HepG2 (cell line): ENCODE measurements at regions not wholly inside any gene's neighbourhood (a gene's known extent, or its start where the extent isn't known, plus 50 kb on each side); places are given as distances from the start of the nearest gene placed in this dataset.

Experiments
- AGO1 ChIP-seq: fragments of 200-400 bp; formaldehyde crosslinking; IDR thresholded peaks from 2 replicates; pipeline ENCODE4 v1.6.1; 2017; ENCODE audit warnings: mild to moderate bottlenecking, low read depth, low read length, moderate library complexity; ENCODE audit not compliant: poor library complexity, severe bottlenecking
- ARID2 ChIP-seq: sonication (generic); formaldehyde crosslinking; IDR thresholded peaks from 2 replicates; pipeline ENCODE4 v1.8.1; 2022; ENCODE audit warnings: mild to moderate bottlenecking, missing genetic modification reagents, borderline replicate concordance
- HIC2 ChIP-seq: sonication (generic); formaldehyde crosslinking; IDR thresholded peaks from 2 replicates; pipeline ENCODE4 v1.9.0; 2022; ENCODE audit warnings: low read depth, missing genetic modification reagents
- KLF6 ChIP-seq: IDR thresholded peaks from 2 replicates; pipeline ENCODE4 v1.8.0; 2016; ENCODE audit warnings: missing biosample characterization, missing genetic modification reagents
- MEF2D ChIP-seq: sonication (generic); formaldehyde crosslinking; IDR thresholded peaks from 2 replicates; pipeline ENCODE4 v1.5.1; 2020; ENCODE audit warnings: mild to moderate bottlenecking, missing genetic modification reagents
- NCOA2 ChIP-seq: sonication (generic); formaldehyde crosslinking; IDR thresholded peaks from 2 replicates; pipeline ENCODE4 v1.8.0; 2022; ENCODE audit warnings: inconsistent platforms
- PAX8 ChIP-seq: sonication (generic); formaldehyde crosslinking; IDR thresholded peaks from 2 replicates; pipeline ENCODE4 v1.8.0; 2022; ENCODE audit warnings: mild to moderate bottlenecking, missing genetic modification reagents, borderline replicate concordance
- PHF21A ChIP-seq: sonication (generic); formaldehyde crosslinking; IDR thresholded peaks from 2 replicates; pipeline ENCODE4 v1.5.0; 2020; ENCODE audit warnings: mild to moderate bottlenecking, missing genetic modification reagents
- POLR2AphosphoS5 ChIP-seq: IDR thresholded peaks from 2 replicates; pipeline ENCODE4 v1.6.1; 2012; ENCODE audit warnings: low read depth, low read length
- RBAK ChIP-seq: sonication (generic); formaldehyde crosslinking; IDR thresholded peaks from 2 replicates; pipeline ENCODE4 v1.5.1; 2020; ENCODE audit warnings: mild to moderate bottlenecking, missing genetic modification reagents
- REXO4 ChIP-seq: sonication (generic); formaldehyde crosslinking; IDR thresholded peaks from 2 replicates; pipeline ENCODE4 v1.8.0; 2022; ENCODE audit warnings: missing genetic modification reagents, mild to moderate bottlenecking, borderline replicate concordance
- SMYD3 ChIP-seq: sonication (generic); formaldehyde crosslinking; IDR thresholded peaks from 2 replicates; pipeline ENCODE4 v1.8.1; 2023; ENCODE audit warnings: mild to moderate bottlenecking, missing genetic modification reagents
- SNRNP70 ChIP-seq: fragments of 200-400 bp; formaldehyde crosslinking; IDR thresholded peaks from 2 replicates; pipeline ENCODE4 v1.6.1; 2017; ENCODE audit warnings: mild to moderate bottlenecking, low read depth, low read length, moderate library complexity
- ZGPAT ChIP-seq: IDR thresholded peaks from 2 replicates; pipeline ENCODE4 v1.6.1; 2016; ENCODE audit warnings: mild to moderate bottlenecking
- ZNF567 ChIP-seq: sonication (generic); formaldehyde crosslinking; IDR thresholded peaks from 2 replicates; pipeline ENCODE4 v1.8.1; 2023; ENCODE audit warnings: mild to moderate bottlenecking, missing genetic modification reagents, borderline replicate concordance
- ZNF777 ChIP-seq: sonication (generic); formaldehyde crosslinking; IDR thresholded peaks from 2 replicates; pipeline ENCODE4 v1.4.0; 2020; ENCODE audit warnings: missing genetic modification reagents
- ZNF883 ChIP-seq: sonication (generic); formaldehyde crosslinking; IDR thresholded peaks from 2 replicates; pipeline ENCODE4 v1.5.1; 2020; ENCODE audit warnings: mild to moderate bottlenecking, missing genetic modification reagents; ENCODE audit errors: not compliant biosample characterization
- TF ChIP-seq, protein P1 (sequence below): sonication (generic); formaldehyde crosslinking; IDR thresholded peaks from 2 replicates; pipeline ENCODE4 v1.4.0; 2020; ENCODE audit warnings: missing genetic modification reagents
- TF ChIP-seq, protein P2 (sequence below): sonication (generic); formaldehyde crosslinking; IDR thresholded peaks from 2 replicates; pipeline ENCODE4 v1.9.0; 2021; ENCODE audit warnings: mild to moderate bottlenecking, missing genetic modification reagents

- no peak for TF ChIP-seq AGO1
- TF ChIP-seq ZGPAT (CRISPR knock-in tag) = 0 out of 2 replicates have a peak, but pooled peaks have one; percentile 15
- TF ChIP-seq, protein P1, sequence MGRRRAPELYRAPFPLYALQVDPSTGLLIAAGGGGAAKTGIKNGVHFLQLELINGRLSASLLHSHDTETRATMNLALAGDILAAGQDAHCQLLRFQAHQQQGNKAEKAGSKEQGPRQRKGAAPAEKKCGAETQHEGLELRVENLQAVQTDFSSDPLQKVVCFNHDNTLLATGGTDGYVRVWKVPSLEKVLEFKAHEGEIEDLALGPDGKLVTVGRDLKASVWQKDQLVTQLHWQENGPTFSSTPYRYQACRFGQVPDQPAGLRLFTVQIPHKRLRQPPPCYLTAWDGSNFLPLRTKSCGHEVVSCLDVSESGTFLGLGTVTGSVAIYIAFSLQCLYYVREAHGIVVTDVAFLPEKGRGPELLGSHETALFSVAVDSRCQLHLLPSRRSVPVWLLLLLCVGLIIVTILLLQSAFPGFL = no peak
- TF ChIP-seq MEF2D (CRISPR knock-in tag) = 0 out of 2 replicates have a peak, but pooled peaks have one; percentile 23
- TF ChIP-seq SNRNP70 = no peak
- TF ChIP-seq PAX8 = no peak
- TF ChIP-seq ZNF567 (CRISPR knock-in tag) = no peak
- TF ChIP-seq REXO4 = no peak
- peak; percentile 28; the same call in 1 of the 2 replicates for TF ChIP-seq NCOA2 (CRISPR knock-in tag)
- no peak for TF ChIP-seq ZNF883 (CRISPR knock-in tag)
- no peak for TF ChIP-seq ARID2 (CRISPR knock-in tag)
- TF ChIP-seq HIC2 = no peak
- TF ChIP-seq SMYD3 (CRISPR knock-in tag) = no peak
- TF ChIP-seq POLR2AphosphoS5 = peak; percentile 49; the same call in 1 of the 2 replicates
- TF ChIP-seq PHF21A (CRISPR knock-in tag) = peak; percentile 43; the same call in 1 of the 2 replicates
- TF ChIP-seq KLF6 = 0 out of 2 replicates have a peak, but pooled peaks have one; percentile 27
- no peak for TF ChIP-seq RBAK
- TF ChIP-seq, protein P2, sequence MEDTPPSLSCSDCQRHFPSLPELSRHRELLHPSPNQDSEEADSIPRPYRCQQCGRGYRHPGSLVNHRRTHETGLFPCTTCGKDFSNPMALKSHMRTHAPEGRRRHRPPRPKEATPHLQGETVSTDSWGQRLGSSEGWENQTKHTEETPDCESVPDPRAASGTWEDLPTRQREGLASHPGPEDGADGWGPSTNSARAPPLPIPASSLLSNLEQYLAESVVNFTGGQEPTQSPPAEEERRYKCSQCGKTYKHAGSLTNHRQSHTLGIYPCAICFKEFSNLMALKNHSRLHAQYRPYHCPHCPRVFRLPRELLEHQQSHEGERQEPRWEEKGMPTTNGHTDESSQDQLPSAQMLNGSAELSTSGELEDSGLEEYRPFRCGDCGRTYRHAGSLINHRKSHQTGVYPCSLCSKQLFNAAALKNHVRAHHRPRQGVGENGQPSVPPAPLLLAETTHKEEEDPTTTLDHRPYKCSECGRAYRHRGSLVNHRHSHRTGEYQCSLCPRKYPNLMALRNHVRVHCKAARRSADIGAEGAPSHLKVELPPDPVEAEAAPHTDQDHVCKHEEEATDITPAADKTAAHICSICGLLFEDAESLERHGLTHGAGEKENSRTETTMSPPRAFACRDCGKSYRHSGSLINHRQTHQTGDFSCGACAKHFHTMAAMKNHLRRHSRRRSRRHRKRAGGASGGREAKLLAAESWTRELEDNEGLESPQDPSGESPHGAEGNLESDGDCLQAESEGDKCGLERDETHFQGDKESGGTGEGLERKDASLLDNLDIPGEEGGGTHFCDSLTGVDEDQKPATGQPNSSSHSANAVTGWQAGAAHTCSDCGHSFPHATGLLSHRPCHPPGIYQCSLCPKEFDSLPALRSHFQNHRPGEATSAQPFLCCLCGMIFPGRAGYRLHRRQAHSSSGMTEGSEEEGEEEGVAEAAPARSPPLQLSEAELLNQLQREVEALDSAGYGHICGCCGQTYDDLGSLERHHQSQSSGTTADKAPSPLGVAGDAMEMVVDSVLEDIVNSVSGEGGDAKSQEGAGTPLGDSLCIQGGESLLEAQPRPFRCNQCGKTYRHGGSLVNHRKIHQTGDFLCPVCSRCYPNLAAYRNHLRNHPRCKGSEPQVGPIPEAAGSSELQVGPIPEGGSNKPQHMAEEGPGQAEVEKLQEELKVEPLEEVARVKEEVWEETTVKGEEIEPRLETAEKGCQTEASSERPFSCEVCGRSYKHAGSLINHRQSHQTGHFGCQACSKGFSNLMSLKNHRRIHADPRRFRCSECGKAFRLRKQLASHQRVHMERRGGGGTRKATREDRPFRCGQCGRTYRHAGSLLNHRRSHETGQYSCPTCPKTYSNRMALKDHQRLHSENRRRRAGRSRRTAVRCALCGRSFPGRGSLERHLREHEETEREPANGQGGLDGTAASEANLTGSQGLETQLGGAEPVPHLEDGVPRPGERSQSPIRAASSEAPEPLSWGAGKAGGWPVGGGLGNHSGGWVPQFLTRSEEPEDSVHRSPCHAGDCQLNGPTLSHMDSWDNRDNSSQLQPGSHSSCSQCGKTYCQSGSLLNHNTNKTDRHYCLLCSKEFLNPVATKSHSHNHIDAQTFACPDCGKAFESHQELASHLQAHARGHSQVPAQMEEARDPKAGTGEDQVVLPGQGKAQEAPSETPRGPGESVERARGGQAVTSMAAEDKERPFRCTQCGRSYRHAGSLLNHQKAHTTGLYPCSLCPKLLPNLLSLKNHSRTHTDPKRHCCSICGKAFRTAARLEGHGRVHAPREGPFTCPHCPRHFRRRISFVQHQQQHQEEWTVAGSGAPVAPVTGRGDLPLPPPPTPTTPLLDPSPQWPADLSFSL (CRISPR knock-in tag) = no peak
- no peak for TF ChIP-seq ZNF777
Measured at GRCh38 chrX:20361081-20361889, 94.6 kb upstream of the RPS6KA3 start (continued).
